Right hindlimb (tissue), 1 donor: ENCODE measurements at regions not wholly inside any gene's neighbourhood (a gene's known extent, or its start where the extent isn't known, plus 50 kb on each side); places are given as distances from the start of the nearest gene placed in this dataset.

ENCODE experiments used
- DNase-seq: peaks from one replicate; pipeline ENCODE4 v3.0.0-alpha.2; 2018

DNA sequence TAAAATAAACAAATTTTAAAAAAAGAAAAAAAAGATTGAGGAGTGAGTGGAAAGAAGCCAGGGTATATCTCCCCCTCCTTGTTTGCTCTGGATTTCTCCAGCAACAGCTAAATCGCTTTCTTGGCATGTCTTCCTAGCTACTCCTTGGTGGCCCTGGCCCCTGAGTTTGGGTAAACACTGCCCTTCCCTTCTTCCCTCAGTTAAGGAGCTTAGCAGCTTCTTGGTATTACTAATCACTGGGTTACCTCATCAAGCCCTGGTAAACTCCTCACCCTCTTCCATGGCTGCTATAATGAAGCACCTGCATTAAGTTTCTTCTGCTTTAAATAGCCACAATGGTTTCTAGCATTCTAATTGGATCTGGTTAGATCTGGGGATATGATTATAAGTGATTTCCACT, 269.8 kb downstream of the FZD1 start:
- DNase-seq, result no peak

DNA sequence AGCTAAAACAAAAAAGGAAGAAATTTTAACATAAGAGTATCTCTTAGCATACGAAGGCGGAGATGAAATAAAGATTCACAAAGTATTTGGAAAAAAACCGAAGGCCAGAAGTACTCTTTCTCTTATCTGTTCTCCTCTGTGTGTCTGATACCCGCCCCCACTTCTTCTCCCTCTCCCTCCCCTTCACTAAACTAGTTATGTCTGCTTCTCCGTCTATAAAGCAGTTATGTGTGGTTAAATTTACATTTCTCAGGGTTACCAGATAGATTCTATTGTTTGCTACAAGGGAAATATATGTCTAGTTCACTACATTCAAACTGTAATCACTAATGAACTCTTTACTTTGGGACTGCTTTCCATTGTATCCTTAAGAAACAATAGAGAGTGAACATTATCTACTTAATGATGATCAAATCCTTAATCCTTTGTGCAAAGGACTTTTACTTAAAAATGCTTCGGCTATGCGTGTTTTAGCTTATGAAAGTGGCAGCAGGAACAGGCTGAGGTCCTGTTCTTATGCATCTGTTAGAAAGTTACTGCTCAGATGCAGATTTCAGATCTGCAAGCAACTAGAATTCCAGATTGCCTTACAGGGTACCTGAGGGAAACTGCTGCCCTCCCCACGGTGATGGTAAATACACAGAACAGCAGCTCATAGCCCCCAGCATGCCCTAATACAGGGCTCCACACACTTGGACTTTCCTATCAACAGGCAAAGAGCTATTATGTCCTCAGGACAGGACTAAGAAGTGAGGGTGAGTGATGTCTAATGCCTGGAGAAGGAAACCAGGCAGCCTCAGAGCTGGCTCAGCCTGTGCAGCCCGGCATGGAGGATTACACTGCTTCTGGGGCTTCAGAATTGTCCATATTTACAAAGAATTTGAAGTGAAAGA, 273.3 kb downstream of the FZD1 start:
- no peak for DNase-seq

DNA sequence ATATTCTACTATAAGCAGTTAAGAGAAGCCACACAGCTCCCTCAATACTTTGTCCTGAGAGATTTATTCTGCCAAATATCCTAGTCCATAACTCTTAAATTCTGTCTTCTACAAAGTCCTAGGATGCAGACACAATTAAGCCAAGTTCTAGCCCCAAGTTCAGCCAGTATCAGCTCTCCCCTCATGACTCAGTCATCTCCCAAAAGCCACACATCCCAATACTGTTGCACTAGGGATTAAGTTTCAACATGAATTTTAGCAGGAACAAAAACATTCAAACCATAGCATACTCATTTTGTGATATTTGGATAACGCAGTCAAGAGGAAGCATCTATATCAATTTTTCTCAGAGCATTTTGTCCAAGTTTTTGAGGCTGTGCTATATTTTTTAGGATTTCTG, 277.4 kb downstream of the FZD1 start:
- no peak for DNase-seq

DNA sequence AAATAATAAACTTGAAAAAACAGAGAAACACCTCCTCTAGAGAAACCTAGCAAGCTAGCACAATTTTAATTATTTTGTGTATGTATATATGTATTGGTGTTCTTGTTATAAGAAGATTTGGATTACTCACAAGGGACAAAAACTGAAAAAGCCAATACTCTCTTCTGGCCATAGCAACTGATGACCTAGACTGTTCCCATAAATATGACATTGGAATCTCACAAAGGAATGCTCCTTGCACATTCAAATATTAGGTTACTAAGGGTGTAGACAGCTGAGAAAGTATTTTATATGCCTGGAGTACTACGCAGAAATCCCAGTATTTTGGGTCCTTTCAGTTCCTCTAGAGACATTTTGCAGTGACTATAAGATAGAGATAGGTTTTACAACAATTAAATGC, 279.4 kb downstream of the FZD1 start:
- no peak for DNase-seq

DNA sequence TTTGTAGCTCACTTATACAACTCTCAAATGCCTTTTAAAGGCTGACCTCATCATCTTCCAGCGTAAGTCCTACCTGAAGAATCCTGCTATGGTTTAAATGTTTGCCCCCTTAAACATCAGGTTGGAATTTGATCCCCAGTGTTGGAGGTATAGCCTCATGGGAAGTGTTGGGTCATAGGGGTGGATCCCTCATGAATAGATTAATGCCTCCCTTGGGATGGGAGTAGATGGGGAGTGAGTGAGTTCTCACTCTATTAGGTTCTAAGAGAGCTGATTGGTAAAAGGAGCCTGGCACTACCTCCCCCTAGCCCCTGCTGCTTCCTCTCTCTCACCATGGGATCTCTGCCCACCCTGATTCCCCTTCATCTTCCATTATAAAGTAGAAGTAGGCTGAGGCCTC, 285.6 kb downstream of the FZD1 start:
- DNase-seq, result no peak

DNA sequence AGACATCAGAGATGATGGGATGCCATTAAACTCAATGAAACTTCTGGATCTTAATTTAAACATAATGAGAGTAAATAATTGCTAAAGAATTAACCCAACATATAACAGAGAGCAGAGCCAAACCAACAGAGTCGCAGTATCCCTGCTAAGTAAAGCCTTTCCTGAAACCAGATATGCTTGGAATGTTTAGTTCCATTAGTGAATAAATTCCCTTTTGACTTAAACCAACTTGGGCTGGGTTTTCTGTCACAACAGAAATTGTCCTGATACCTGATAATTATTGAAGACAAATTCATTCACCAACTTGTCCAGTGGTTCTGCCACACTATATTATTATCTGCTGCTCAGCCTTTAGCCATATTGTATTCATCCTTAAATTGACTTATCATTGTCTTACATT, 286.7 kb downstream of the FZD1 start:
- DNase-seq, result no peak

DNA sequence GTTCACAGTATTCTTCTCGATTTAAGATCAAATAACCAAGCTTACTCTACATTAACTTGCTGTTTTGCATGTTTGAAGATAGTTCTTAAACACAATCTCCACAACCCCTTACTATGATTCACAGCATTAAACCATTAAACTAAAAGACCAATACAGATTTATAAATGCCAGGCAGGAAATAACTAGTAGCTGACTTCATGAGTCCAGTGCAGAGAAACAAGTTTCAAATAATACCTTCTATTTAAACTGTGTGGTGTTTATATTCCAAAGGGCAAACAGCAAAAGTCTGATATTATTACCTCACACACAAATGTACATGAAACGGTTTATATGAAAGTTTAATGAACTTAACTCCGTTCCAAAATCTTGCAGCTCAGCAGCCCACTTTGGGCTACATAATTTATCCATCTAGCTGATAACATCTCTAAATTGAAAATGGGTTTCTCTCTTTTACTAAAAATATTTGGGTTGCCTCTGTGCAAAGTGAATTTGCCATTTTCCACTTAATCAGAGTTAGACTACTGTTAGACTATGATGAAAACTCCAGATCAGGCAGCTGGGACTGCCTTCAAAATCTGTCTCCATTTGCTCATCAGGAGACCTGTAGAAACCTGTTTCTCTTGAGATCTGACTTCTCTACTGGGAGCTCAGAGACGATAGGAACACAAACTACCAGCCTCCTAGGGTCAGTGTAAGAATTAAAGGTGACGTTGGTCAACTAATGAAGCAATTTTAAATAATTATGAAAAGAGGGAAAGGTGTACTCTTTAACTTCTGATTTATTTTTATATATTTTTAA, 287.3 kb downstream of the FZD1 start:
- DNase-seq, result no peak

DNA sequence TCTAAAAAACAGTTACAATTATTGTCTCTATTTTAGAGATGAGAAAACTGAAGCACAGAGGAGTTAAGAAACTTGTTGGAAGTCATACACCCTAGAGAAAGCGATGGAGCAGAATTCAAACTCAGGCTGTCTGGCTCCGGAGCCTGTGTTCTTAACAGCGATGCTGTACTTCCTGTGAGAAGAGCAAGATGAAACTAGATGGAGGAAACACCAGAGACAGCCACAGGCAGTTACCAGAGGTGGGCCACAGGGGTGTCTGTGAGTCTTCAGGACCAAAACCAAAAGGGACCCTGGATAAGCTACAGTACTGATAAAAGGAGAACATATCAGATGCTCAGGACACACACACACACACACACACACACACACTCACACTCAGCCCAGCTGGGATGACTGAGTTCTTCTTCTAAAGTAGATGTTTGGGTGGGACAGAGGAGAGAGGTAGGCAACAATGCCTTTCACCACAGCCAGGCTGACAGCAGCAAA, 289.2 kb downstream of the FZD1 start:
- DNase-seq, result no peak

DNA sequence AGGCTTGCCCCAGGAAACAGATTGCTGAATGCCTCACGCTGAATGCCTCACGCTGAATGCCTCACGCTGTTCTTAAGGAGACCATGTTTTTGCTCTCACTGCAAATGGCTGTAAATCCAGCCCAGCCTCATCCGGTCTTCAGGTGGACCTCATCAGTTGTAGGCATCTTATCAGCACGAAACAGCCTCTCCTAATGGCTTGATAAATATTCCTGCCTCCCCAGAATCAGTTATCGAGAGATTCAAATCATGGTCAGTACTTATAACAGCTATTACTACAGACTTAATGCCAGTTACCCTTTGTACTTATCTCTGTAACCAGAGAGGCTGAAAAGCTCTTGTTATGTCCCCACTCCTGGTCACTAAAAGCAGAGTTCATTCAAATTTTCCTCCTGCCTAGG, 290.6 kb downstream of the FZD1 start:
- no peak for DNase-seq

DNA sequence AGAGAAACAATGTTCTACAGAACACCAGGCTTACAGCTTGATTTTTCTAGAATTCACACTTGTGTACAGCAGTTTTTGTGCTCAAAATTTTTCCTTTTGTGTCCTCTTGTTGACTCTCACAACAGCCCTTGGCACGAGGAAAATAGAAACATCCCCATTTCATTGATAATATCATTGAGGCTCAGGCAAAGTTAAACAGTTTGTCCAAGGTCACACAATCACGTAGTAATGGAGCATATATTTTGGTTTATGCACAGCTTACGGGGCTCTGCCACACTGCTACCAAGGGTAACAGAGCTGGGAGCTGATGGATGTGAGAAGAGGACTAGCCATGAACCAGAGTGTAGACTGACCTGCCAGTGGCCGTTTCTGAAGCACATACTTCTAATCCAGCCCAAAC, 292.0 kb downstream of the FZD1 start:
- DNase-seq, result no peak

DNA sequence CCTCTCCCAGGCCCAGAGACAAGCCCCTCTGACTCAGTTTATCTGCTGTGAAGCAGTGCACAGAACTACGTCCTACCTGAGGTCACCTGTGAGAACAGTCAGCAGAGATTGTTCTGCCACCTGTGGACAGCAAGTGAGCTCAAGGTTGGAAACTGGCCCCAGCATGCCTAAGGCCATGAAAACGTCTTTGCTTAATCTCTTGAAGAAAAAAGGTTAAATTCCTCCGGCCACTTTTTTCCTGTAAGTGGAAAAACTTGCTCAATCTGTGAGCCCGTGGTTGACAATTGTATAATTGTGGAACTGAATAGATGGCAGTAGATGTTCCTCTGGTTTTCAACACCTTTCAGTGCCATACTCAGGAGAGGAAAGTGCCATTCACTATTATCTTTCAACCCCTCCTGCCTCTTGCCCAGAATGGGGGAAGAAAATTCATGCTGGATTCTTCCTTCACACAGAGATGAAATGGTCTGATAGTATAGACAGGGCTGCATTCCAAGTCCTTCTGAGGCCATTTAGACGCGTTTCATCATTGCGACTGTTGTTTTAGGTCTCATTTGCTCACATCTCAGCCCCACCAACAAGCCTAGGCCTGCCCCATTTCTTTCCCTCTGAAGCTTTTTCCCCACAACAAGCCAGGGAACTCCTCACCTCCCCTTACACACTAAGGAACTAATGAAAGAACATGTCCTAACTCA, 292.9 kb downstream of the FZD1 start:
- no peak for DNase-seq

DNA sequence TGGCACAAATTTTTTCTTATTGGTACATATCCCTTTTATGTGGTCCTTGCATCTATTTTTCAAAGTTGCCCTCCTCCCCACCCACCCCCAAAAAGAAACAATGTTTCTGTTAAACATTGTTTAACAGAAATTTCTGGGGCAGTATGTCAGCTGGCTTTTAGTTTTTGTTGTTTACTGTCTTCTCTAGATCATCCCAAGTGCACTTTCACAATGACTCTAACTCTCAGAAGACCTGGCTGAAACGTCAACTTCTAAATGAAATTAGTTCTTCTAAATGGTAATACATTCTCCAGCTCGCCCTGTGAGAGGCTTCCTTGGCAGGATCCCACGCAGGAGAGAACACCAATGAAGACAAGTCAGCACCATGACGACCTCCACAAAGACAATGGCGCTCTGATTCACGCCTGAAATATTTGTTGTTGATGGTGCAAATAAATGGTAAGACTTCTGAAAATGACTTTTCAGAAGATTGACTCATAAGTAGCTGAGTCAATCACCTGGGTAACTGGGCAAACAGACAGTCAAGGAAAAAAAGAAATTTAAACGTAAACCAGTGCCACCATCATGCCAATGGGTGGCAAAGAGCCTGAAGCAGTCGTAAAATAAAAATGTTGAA, 293.7 kb downstream of the FZD1 start:
- no peak for DNase-seq

DNA sequence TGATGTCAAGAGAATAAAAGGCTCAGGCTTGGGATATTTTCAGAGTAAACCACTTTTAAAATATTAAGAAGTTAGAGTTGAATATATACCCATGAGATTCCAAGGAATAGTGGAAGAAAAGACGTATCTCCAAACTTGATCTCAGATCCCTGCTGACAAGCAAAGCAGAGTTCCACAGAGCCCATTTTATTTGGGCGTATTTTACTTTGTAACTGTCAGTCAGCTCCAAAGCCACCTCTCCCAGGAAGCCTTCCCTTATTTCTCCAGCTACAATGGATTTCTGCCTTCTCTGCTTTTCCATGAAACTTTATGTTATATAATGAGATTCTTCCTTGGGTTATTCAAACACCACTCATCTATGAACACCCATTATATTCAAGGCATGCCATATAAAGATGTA, 295.7 kb downstream of the FZD1 start:
- DNase-seq, result no peak

DNA sequence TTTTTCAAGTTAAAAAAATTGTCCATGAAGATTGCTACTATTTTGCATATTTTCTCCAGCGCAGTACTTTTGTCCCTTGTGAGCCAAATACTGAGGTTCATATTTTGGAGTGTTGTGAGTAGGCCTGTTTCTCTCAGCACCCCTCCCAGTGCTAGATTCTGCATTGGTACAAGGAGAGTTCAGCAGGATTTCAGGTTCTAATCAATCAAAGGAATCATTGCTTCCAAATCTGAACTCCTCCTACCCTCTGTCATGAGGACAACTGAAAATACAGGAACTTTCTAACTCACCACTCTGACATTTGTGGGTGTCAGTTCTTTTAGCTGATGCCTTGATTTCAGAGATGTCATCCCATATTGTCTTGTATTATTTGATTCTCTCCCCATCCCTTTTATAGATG, 299.9 kb downstream of the FZD1 start:
- DNase-seq, result no peak

DNA sequence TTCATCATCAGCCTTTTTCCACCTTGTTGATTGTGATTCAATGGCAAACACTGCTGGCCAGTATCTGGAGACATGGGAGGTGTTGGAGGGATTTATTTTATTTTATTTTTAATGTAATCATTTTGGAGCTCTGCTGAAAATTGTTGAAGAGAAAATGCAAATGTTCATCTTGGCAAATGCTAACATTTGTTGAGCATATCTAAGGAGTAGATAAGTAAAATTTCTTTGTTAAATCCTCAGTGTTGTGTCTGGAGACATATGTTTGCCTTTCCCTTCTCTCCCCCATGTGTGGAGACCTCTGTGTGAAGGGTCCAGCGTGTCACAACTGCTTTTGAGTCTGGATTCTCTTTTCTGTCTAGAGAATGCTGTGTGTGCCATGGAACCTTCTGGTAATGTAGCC, 300.3 kb downstream of the FZD1 start:
- DNase-seq, result no peak

DNA sequence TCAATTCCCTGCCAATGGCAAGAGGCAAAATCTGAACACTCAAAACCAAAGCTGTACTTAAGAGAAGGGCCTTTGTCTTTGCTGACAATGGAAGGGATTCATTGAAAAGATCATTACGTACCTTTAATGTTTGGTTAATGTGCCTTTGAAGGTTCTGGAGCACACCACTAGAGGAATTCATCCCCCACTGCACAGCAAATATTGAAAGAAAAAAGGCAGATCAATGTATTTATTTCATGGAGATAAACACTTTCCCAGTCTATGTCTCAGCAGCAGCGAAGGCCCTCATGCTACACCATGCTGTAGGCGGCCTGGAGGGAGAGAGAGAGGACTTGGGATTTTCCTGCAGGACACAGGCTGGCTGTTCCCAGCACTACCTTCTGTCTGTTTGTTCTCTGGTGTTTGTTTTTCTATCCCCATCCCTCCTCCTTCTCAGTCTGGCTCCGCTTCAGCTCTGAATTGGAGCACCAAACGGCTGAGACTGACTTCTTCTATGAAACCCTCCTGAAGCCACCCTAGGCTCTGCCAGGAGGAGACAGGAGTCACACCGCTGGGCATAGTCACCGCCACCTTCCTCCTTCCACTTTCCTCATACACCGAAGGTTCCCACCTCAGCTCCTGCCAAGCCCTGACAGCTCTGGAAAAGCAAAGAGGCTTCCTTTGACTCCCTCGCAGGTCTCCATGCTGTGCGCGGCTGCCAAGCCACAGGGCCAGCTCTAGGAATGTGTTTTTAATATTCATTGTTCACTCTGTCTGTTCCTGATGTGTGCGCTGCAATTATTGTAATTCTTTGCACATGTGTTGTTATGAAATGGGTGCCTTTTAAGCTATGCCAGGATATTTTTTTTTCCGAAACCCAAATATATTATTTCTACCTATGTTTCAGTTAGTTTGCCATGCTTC, 301.5 kb downstream of the FZD1 start:
- peak; percentile 50 for DNase-seq

DNA sequence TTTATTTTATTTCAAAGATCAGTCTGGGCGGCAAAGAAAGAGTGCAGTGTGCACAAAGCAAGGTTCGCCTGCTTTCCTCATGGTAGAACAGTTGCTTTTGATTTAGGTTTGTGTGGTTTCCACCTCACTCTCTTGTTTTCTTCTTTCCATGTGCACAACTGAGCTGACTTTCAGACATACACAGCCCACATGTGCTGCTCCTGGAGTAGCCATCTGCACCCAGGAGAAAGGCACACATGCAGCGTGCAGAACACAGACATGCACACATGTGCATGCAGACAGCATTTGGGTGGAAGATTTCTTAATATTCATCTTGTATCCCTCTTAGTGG, 302.1 kb downstream of the FZD1 start:
- no peak for DNase-seq

DNA sequence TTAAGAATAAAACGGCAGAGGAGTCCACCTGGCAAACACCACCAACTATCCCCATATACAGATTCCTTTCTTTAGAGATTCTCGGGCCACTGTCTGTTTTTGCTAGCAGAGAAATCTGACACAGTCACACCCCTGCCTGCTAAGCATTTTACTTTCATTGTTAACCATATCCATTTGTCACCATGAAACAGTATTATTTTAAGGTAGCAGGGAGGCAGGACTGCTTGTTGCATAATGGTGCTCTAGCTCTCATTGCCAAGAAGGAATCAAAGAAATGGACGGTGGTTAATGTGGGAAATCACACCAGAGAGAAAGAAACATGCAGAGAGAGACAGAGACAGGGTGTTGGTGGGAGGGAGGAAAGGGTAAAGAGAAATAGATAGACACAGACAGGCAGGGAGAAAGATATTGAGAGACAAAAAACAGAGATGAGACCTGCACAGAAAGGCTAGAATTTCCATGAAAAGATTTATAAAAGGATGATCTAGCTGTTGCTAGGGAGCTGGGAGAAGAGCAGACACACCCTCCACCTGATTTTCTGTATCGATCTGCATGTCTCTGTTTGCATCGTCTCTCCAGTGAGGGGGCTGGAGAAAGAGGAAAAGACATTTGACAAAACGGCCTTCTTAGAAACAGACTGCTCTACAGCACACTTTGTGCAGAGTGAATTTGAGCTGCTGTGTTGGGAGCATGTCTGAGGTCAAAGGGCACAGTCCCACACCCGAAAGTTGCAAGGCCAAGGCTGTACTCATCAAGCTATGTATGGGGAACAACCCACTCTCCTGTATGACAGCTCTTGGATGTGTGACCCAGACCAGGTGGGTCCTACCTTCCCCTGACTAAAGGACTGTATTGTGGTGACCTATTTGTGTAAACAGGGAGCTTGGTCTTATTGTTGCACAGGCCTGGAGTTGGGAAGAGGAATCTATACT, 303.1 kb downstream of the FZD1 start:
- DNase-seq, result no peak

DNA sequence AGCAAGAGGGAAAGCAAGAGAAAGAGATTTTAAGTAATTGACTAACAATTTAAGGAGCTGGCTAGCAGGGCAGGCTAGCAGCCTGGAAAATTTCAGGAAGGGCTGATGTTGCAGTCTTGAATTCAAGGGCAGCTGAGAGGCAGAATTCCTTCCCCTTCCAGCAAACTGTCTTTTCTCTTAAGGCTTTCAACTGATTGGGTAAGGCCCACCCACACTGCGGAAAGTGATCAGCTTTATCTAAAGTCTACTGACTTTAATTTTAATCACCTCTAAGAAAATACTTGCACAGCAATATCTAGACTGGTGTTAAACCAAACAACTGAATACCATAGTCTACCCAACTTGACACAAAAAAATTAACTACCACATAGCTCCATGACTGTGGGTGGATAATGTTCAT, 303.9 kb downstream of the FZD1 start:
- DNase-seq, result no peak

DNA sequence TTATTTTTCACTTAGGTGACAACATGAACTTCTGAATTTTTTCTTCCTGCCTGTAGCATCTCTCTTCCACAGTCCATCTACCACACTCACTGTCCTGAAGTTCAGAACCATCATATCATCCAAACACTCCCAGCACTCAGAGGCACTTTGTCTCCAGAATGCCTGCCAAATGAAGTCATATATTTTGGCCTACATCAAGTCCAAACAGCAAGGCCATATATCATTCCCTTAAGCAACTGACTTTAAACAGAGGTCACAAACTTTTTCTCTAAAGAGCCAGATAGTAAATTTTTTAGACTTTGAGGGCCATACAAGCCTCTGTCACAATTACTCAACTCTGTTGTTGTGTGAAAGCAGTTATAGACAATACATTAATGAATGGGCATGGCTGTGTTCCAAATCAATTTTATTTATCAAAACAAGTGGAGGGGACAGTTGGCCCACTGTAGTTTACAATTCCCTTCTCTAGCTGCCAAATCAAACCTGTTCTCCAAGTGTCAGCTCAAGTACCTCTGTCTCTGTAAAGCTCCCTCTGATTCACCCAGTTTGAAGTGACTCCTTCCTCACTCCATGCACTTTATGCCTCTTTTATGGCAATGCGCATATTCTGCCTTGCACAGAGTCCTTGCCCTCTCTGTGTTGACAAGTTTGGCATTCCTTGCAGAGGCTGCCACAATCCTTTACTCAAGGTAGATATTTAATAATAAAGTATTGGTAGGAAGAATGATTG, 305.7 kb downstream of the FZD1 start:
- no peak for DNase-seq
